Naive thymus-derived CD4-positive, alpha-beta T cell (primary cell): ENCODE measurements at regions not wholly inside any gene's neighbourhood (a gene's known extent, or its start where the extent isn't known, plus 50 kb on each side); places are given as distances from the start of the nearest gene placed in this dataset.
A peak's percentile ranks its signal among the peaks of the same experiment; 100 is the strongest.
"Not testable (repeated sequence)": the region's sequence is repeated elsewhere in the genome, so short reads cannot be mapped to it uniquely, and the experiment has no call there.

Experiments
- ATAC-seq: fragments of 150-1000 bp; cut with Tn5 transposase; 2 replicates; pipeline ENCODE4 v1.10.0; 2021; ENCODE audit warnings: mild to moderate bottlenecking, moderate library complexity
- CTCF ChIA-PET: fragments of 350-600 bp; sonication (Branson Sonifier 250); formaldehyde crosslinking; loops from one replicate; lab custom pipeline; 2021; ENCODE audit warnings: antibody characterized with exemption; lab: Charles Lee
- POLR2A ChIA-PET: fragments of 350-600 bp; sonication (Branson Sonifier 250); formaldehyde crosslinking; loops from one replicate; lab custom pipeline; 2021; ENCODE audit warnings: antibody characterized with exemption, inconsistent platforms; lab: Charles Lee
- DNase-seq, 9 donors: peaks; one replicate each; pipeline versions ENCODE4 v3.0.0 to v3.0.0-alpha.2; 2020 to 2022; ENCODE audit warnings: mixed read lengths in 1 of 9
- H3K27ac ChIP-seq: one replicate; pipeline ENCODE4 v1.7.0; 2013; ENCODE audit warnings: mild to moderate bottlenecking, low read depth, low read length, moderate library complexity
- H3K27me3 ChIP-seq, 2 donors: one replicate each; pipeline ENCODE4 v1.7.0; 2013; ENCODE audit warnings: low read length in 2 of 2, mild to moderate bottlenecking in 2 of 2, moderate library complexity in 2 of 2; ENCODE audit not compliant: control insufficient read depth in 2 of 2, insufficient read depth in 2 of 2
- H3K36me3 ChIP-seq, 3 experiments: 1 replicate in 2 of 3; 2 replicates in 1 of 3; pipeline ENCODE4 v1.7.0; 2013; ENCODE audit warnings: low read length in 3 of 3, mild to moderate bottlenecking in 3 of 3, moderate library complexity in 1 of 3; ENCODE audit not compliant: insufficient read depth in 3 of 3, control insufficient read depth in 2 of 3
- H3K4me1 ChIP-seq, 2 donors: one replicate each; pipeline ENCODE4 v1.7.0; 2013; ENCODE audit warnings: low read length in 2 of 2, mild to moderate bottlenecking in 2 of 2, moderate library complexity in 1 of 2; ENCODE audit not compliant: control insufficient read depth in 2 of 2, insufficient read depth in 2 of 2
- H3K4me3 ChIP-seq: 2 replicates; pipeline ENCODE4 v1.7.0; 2013; ENCODE audit warnings: mild to moderate bottlenecking, low read length
- H3K9me3 ChIP-seq, 3 experiments: 1 replicate in 2 of 3; 2 replicates in 1 of 3; pipeline ENCODE4 v1.7.0; 2013; ENCODE audit warnings: low read length in 3 of 3; ENCODE audit not compliant: control insufficient read depth in 2 of 3
- H3K27ac Mint-ChIP-seq, 9 donors: one replicate each; pipeline ENCODE4 v1.8.0; 2020 to 2022; ENCODE audit warnings: mixed read lengths in 9 of 9, mild to moderate bottlenecking in 8 of 9, moderate library complexity in 5 of 9, inconsistent platforms in 2 of 9
- H3K27me3 Mint-ChIP-seq, 5 donors: one replicate each; pipeline ENCODE4 v1.8.0; 2021 to 2022; ENCODE audit warnings: mixed read lengths in 5 of 5, mild to moderate bottlenecking in 1 of 5
- H3K36me3 Mint-ChIP-seq, 5 donors: one replicate each; pipeline ENCODE4 v1.8.0; 2020 to 2022; ENCODE audit warnings: mixed read lengths in 5 of 5, mild to moderate bottlenecking in 3 of 5, inconsistent platforms in 1 of 5
- H3K4me1 Mint-ChIP-seq, 7 donors: one replicate each; pipeline ENCODE4 v1.8.0; 2020 to 2022; ENCODE audit warnings: mixed read lengths in 7 of 7, mild to moderate bottlenecking in 3 of 7, inconsistent platforms in 1 of 7
- H3K4me3 Mint-ChIP-seq, 10 donors: one replicate each; pipeline ENCODE4 v1.8.0; 2020 to 2022; ENCODE audit warnings: mild to moderate bottlenecking in 10 of 10, mixed read lengths in 10 of 10, moderate library complexity in 6 of 10, inconsistent platforms in 2 of 10
- H3K9me3 Mint-ChIP-seq, 11 donors: one replicate each; pipeline ENCODE4 v1.8.0; 2020 to 2022; ENCODE audit warnings: mixed read lengths in 11 of 11, mild to moderate bottlenecking in 4 of 11, inconsistent platforms in 1 of 11, moderate library complexity in 1 of 11
- intact Hi-C, 2 donors: fragments of 100-400 bp; cut with micrococcal nuclease; formaldehyde crosslinking; loops; one replicate each; pipeline ENCODE4 v1.15.1; 2023

DNA sequence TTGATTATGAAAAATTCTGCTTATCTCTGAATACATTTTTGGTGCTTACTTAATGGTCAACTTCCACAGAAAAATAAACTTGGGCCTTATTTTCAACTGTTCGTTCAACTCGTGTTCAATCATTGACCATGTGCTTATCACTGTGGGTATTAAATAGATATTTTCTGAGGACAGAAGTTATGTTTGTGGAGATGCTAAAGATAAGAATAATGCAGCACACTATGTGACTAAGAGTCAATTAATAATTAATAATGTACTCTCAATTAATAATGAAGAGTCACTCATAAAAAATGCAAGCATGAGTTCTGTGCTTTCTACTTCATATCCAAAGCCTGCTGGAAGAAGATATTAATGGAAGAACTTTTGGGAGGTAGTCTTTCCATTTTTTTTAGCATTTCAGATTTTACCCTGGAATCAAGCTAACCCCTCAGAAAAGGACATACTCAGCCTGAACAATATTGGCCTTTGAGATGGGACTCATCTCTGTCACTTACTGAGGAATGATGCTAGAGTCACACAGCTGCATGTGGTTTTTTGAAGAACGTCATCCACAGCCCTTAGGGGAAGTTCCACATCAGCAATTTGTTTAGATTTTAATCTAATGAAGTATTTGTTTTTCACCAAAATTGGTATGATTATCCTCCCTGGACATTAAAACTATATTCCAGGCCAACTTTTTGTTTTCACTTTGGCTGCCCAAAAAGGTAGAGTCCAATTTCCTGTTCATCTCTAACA lies 191.9 kb upstream of the CRIM1 start:
- ChIA-PET POLR2A (no interaction called here), CTCF (no interaction called here)
- Histone ChIP-seq H3K4me3 (no peak overlapping the region), H3K9me3 (no peaks in the 10 kb centered on the region), H3K36me3 (no peaks in the 10 kb centered on the region), H3K4me1 (no peaks in the 10 kb centered on the region), H3K27me3 (no peaks in the 10 kb centered on the region), H3K27ac (no peak overlapping the region)
- DNase-seq (no peak), ATAC-seq (no peak)
- intact Hi-C loops, result no loop called here
- Mint-ChIP-seq H3K27ac (no peak overlapping the region), H3K36me3 (peaks cover 0 to 4% (median 0%) of the 10 kb centered on the region in 5 donors), H3K9me3 (peaks cover 0 to 4% (median 0%) of the 10 kb centered on the region in 11 donors), H3K4me3 (no peak overlapping the region), H3K27me3 (peaks cover 0 to 22% (median 0%) of the 10 kb centered on the region in 5 donors), H3K4me1 (no peaks in the 10 kb centered on the region)

DNA sequence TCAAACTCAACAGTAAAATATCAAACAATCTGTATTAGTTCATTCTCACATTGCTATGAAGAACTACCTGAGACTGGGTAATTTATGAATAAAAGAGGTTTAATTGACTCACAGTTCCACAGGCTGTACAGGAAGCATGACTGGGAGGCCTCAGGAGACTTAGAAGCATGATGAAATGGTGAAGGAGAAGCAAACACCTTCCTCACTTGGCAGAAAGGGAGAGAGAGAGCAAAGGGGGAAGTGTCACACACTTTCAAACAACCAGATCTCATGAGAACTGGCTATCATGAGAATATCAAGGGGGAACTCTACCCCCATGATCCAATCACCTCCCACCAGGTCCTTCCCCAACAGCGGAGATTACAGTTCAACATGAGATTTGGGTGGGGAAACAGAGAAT lies 198.5 kb upstream of the CRIM1 start:
- H3K4me1 ChIP-seq, H3K4me3 Mint-ChIP-seq, ATAC-seq, H3K36me3 ChIP-seq, intact Hi-C loops, CTCF ChIA-PET, H3K9me3 ChIP-seq, DNase-seq, H3K36me3 Mint-ChIP-seq, H3K4me1 Mint-ChIP-seq, H3K27ac ChIP-seq, H3K4me3 ChIP-seq, H3K27me3 ChIP-seq, H3K9me3 Mint-ChIP-seq, H3K27ac Mint-ChIP-seq: not testable (repeated sequence)
- POLR2A ChIA-PET, result interaction anchor here (0.7 kb wide), 1 partner anchor 739 kb away, joined by 3 read pairs; no protein-coding TSS in a partner anchor
- H3K27me3 Mint-ChIP-seq, result peaks cover 0 to 19% (median 0%) of the 10 kb centered on the region in 5 donors

DNA sequence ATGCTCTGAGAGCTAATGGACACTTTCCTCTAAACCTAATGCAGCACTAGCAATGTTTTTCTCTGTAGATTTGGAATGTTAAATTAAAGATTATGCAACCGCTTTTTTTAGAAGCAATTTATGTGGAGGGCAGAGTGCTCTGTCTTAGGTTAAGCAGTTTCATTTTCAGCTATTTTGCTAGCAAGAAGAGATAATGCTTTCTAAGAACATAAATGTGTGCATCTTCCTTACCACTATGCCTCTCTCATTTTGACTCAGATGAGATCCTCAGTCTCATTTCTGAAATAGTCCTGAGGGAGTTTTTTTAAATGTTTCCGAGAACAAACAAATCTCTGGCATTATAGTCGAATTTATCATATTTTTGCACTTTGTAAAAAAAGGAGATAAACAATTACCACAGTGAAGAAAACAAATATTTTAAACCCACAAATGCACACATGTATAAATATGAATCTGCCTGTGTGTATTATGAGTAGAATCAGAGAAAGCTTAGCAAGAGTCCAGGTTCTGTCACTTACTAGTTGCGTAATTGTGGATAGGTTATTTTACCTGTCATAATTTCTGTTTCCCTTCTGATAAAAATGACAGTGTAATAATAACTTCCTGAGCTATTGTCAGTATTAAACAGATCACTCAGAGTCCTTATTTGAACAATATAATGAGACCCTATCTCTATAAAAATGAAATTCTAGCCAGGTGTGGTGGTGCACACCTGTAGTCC lies 207.7 kb upstream of the CRIM1 start:
- no peaks in the 10 kb centered on the region for H3K9me3 Mint-ChIP-seq
- ATAC-seq, result no peak
- intact Hi-C loops, result loop anchor here in 1 of 2 donors (1.0 to 10.0 kb wide), 4 partner anchors 92 to 204 kb away; no protein-coding TSS in a partner anchor
- POLR2A ChIA-PET, result no interaction called here
- H3K4me1 ChIP-seq, result no peaks in the 10 kb centered on the region
- no peak overlapping the region for H3K27ac ChIP-seq
- peaks cover 0 to 1% (median 0%) of the 10 kb centered on the region in 5 donors for H3K36me3 Mint-ChIP-seq
- no peak for DNase-seq
- CTCF ChIA-PET, result interaction anchor here (0.6 kb wide), 2 partner anchors 8 to 1020 kb away, joined by 3 read pairs; no protein-coding TSS in a partner anchor
- H3K27me3 ChIP-seq, result no peaks in the 10 kb centered on the region
- H3K27me3 Mint-ChIP-seq, result peaks cover 0 to 16% (median 0%) of the 10 kb centered on the region in 5 donors
- no peak overlapping the region for H3K4me3 ChIP-seq
- no peaks in the 10 kb centered on the region for H3K36me3 ChIP-seq
- H3K9me3 ChIP-seq, result no peaks in the 10 kb centered on the region
- peak overlapping the region in 1 of 10 donors; percentile 67 for H3K4me3 Mint-ChIP-seq
- peaks cover 0 to 30% (median 5%) of the 10 kb centered on the region in 7 donors for H3K4me1 Mint-ChIP-seq
- H3K27ac Mint-ChIP-seq, result peak overlapping the region in 1 of 9 donors; percentile 21

DNA sequence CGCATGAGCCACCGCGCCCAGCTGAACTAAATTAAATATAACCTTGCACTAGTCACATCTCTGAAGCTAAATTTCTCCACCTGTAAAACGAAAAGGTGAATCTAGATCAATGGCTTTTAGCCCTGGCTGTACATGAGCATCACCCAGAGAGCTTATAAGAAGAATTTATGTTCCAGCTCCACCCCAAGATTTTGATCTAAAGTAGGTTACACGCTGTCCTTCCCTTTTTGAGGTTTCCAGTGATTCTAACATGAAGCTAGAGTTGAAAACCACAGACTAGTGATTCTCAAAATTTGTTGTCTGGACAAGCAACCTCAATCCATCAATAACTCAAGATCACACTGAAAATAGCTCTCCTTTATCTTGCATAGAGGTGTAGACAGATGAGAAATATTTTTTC lies 208.8 kb upstream of the CRIM1 start:
- peaks cover 0 to 30% (median 5%) of the 10 kb centered on the region in 7 donors for H3K4me1 Mint-ChIP-seq
- H3K9me3 Mint-ChIP-seq, result peaks cover 0 to 3% (median 0%) of the 10 kb centered on the region in 11 donors
- ChIA-PET POLR2A (no interaction called here), CTCF (no interaction called here)
- intact Hi-C loops, result loop anchor here in 1 of 2 donors (1.0 to 10.0 kb wide), 4 partner anchors 94 to 206 kb away; no protein-coding TSS in a partner anchor
- H3K36me3 Mint-ChIP-seq, result peaks cover 0 to 4% (median 0%) of the 10 kb centered on the region in 5 donors
- Histone ChIP-seq H3K36me3 (no peaks in the 10 kb centered on the region), H3K4me3 (no peak overlapping the region), H3K27ac (no peak overlapping the region), H3K4me1 (no peaks in the 10 kb centered on the region), H3K9me3 (no peaks in the 10 kb centered on the region), H3K27me3 (no peaks in the 10 kb centered on the region)
- H3K27me3 Mint-ChIP-seq, result peaks cover 0 to 21% (median 0%) of the 10 kb centered on the region in 5 donors
- ATAC-seq, result no peak
- peak overlapping the region in 1 of 10 donors; percentile 66 for H3K4me3 Mint-ChIP-seq
- peak overlapping the region in 1 of 9 donors; percentile 9 for H3K27ac Mint-ChIP-seq
- DNase-seq, result no peak

DNA sequence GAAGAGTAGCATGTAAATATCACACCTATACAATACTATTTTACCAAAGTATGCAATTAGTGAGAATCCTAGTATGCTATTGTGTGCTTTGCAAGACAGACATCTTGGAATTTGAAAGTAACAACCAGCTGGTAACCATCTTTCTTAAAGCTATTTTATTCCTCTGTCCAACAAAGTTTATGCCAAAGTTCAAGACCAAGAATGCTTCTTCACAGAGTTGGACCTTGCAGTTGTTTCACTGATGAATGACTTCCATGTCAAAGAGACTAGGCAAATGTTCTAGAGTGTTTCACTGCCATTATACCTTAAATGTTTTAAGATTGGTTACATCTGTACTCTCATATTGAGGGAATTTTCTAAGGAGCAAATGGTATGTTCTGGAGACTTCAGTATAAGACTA lies 215.2 kb upstream of the CRIM1 start:
- ATAC-seq, result no peak

DNA sequence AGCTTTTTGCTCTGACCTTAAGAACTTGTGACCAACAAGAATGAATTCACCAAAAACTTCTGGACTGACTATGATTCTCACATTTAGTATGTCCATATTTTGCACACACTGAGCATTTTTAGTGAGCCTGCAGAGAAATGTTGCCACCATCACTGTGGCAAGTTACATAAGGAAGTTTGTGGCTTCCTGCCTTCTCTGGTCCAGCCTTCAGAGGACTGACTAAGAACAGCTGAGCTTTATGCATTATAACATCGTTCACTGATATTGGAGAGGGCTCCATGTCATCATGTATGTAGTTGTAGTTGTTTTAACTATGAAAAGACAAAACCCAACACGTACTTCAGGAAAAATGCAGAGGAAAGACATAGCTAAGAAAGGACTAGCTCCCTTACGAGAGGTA lies 218.0 kb upstream of the CRIM1 start:
- no peak overlapping the region for H3K27ac Mint-ChIP-seq
- no peaks in the 10 kb centered on the region for H3K36me3 ChIP-seq
- H3K27me3 Mint-ChIP-seq, result peaks cover 0 to 46% (median 0%) of the 10 kb centered on the region in 5 donors
- H3K27ac ChIP-seq, result no peak overlapping the region
- H3K4me3 ChIP-seq, result no peak overlapping the region
- ATAC-seq (no peak), DNase-seq (peak in 1 of 9 donors; percentile 7)
- no peaks in the 10 kb centered on the region for H3K4me1 ChIP-seq
- H3K4me3 Mint-ChIP-seq, result peak overlapping the region in 1 of 10 donors; percentile 40
- peaks cover 0 to 8% (median 0%) of the 10 kb centered on the region in 11 donors for H3K9me3 Mint-ChIP-seq
- no peaks in the 10 kb centered on the region for H3K9me3 ChIP-seq
- no peaks in the 10 kb centered on the region for H3K27me3 ChIP-seq
- intact Hi-C loops, result no loop called here
- H3K4me1 Mint-ChIP-seq, result peaks cover 6 to 24% (median 10%) of the 10 kb centered on the region in 7 donors
- peaks cover 0 to 7% (median 0%) of the 10 kb centered on the region in 5 donors for H3K36me3 Mint-ChIP-seq
- ChIA-PET POLR2A (no interaction called here), CTCF (no interaction called here)

More for the DNA sequence above, 215.2 kb upstream of the CRIM1 start:
- Mint-ChIP-seq H3K27me3 (peaks cover 0 to 52% (median 0%) of the 10 kb centered on the region in 5 donors), H3K27ac (no peak overlapping the region), H3K4me1 (peaks cover 6 to 24% (median 10%) of the 10 kb centered on the region in 7 donors), H3K36me3 (peaks cover 0 to 7% (median 0%) of the 10 kb centered on the region in 5 donors), H3K9me3 (peaks cover 0 to 8% (median 0%) of the 10 kb centered on the region in 11 donors), H3K4me3 (peak overlapping the region in 1 of 10 donors; percentile 34)
- DNase-seq, result no peak
- CTCF ChIA-PET, result no interaction called here
- H3K27ac ChIP-seq, result no peak overlapping the region
- H3K27me3 ChIP-seq, result no peaks in the 10 kb centered on the region
- no peaks in the 10 kb centered on the region for H3K4me1 ChIP-seq
- no peaks in the 10 kb centered on the region for H3K36me3 ChIP-seq
- no peak overlapping the region for H3K4me3 ChIP-seq
- intact Hi-C loops, result loop anchor here in 1 of 2 donors (10.0 kb wide), 1 partner anchor 166 kb away; no protein-coding TSS in a partner anchor
- H3K9me3 ChIP-seq, result no peaks in the 10 kb centered on the region
- POLR2A ChIA-PET, result no interaction called here
